Stimulated activated CD8-positive, alpha-beta memory T cell treated with anti-CD3 and anti-CD28 coated beads, Interleukin-4, amount 100 ng/mL, for 48 hours (primary cell): ENCODE measurements at regions not wholly inside any gene's neighbourhood (a gene's known extent, or its start where the extent isn't known, plus 50 kb on each side); places are given as distances from the start of the nearest gene placed in this dataset.
"Not testable (repeated sequence)": the region's sequence is repeated elsewhere in the genome, so short reads cannot be mapped to it uniquely, and the experiment has no call there.

ENCODE experiments used
- DNase-seq: peaks from one replicate; pipeline ENCODE4 v3.0.0-alpha.2; 2020

GRCh38 chr13:62377838-62378237, 962.2 kb upstream of the PCDH20 start:
- no peak for DNase-seq

GRCh38 chr13:62375653-62376052, 960.0 kb upstream of the PCDH20 start:
- DNase-seq = no peak

GRCh38 chr13:62371737-62372136, 956.1 kb upstream of the PCDH20 start:
- no peak for DNase-seq

- DNase-seq = not testable (repeated sequence)
Observed at GRCh38 chr13:62367971-62368370, 952.3 kb upstream of the PCDH20 start.

GRCh38 chr13:62360609-62361008, 945.0 kb upstream of the PCDH20 start:
- DNase-seq = no peak

GRCh38 chr13:62358646-62358932, 942.9 kb upstream of the PCDH20 start:
- DNase-seq = no peak

GRCh38 chr13:62357887-62358645, 942.4 kb upstream of the PCDH20 start:
- no peak for DNase-seq

- DNase-seq = no peak
Observed at GRCh38 chr13:62356977-62357376, 941.3 kb upstream of the PCDH20 start.

- DNase-seq = no peak
Observed at GRCh38 chr13:62337109-62337880, 921.6 kb upstream of the PCDH20 start.

- no peak for DNase-seq
Observed at GRCh38 chr13:62336507-62336906, 920.9 kb upstream of the PCDH20 start.

- no peak for DNase-seq
Observed at GRCh38 chr13:62333466-62333865, 917.8 kb upstream of the PCDH20 start.

- no peak for DNase-seq
Observed at GRCh38 chr13:62331384-62331783, 915.7 kb upstream of the PCDH20 start.

- no peak for DNase-seq
Observed at GRCh38 chr13:62327367-62327766, 911.7 kb upstream of the PCDH20 start.

GRCh38 chr13:62324842-62325241, 909.2 kb upstream of the PCDH20 start:
- no peak for DNase-seq

GRCh38 chr13:62321895-62322294, 906.2 kb upstream of the PCDH20 start:
- no peak for DNase-seq

GRCh38 chr13:62321139-62321538, 905.5 kb upstream of the PCDH20 start:
- no peak for DNase-seq

- no peak for DNase-seq
Observed at GRCh38 chr13:62320129-62321108, 904.8 kb upstream of the PCDH20 start.

- no peak for DNase-seq
Observed at GRCh38 chr13:62309904-62310303, 894.3 kb upstream of the PCDH20 start.

GRCh38 chr13:62305756-62306155, 890.1 kb upstream of the PCDH20 start:
- no peak for DNase-seq

GRCh38 chr13:62302341-62302740, 886.7 kb upstream of the PCDH20 start:
- DNase-seq = no peak

- DNase-seq = no peak
Observed at GRCh38 chr13:62299988-62300387, 884.3 kb upstream of the PCDH20 start.

- DNase-seq = no peak
Observed at GRCh38 chr13:62296812-62297211, 881.2 kb upstream of the PCDH20 start.

- DNase-seq = no peak
Observed at GRCh38 chr13:62294244-62294643, 878.6 kb upstream of the PCDH20 start.
